RKO (cell line): ENCODE measurements at regions not wholly inside any gene's neighbourhood (a gene's known extent, or its start where the extent isn't known, plus 50 kb on each side); places are given as distances from the start of the nearest gene placed in this dataset.

Experiments
- DNase-seq: peaks from one replicate; pipeline ENCODE4 v3.0.0-alpha.2; 2016; ENCODE audit warnings: low spot score

DNA sequence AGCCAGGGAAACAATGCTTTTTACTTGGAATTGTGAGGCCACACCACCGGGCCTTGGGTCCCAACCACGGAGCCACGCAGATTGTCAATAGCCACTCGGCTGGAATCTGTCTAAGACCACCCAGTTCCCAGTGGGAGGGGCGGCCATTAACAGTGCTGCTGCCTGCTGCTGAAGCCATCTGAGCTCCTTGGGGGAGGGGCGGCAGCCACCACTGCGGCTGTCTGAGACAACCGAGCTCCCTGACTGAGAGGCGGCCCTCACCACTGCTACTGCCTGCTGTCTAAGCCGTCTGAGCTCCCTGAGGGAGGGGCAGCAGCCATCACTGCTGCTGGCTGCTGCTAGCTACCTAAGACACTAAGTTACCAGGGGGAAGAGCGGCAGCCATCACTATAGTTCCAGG is 64.3 kb downstream of the DMRTA2 start:
- DNase-seq = no peak

DNA sequence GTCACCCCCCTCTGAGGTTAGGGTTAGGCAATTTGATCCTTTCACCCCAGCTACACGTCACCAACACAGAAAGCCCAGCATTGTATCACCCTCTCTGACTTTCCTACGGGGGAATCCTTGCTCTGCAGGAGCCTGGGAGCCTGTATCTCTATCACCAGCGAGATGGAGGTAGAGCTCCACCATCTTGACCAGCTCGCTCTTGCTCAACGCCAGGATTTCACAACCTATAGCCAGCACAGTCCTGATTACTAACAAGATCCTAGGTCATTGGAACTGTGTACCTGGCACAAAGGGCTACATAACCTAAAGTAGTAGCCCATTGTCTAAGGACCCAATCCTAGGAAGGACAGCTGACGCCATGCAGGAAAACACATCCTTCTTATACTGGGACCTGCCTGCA is 66.1 kb downstream of the DMRTA2 start:
- DNase-seq = no peak

DNA sequence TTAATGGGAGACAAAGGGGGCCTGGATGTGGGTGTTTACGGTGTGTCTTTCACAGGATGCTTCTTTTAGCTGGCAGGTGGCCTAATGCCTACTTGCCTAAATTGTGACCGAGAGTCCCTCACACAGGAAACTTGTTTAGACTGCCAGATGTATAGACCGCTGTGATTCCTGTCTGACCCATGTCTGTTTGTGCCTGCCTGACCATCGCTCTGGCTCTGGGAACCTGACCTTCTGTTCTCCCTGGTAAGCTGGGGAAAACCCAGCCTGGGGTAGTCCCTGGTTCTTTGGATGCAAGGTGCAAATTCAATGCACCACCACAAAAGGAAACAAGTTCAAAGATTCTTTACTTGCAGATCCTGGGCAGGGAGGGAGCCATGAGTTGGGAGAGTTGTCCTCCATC is 68.4 kb downstream of the DMRTA2 start:
- DNase-seq = no peak

DNA sequence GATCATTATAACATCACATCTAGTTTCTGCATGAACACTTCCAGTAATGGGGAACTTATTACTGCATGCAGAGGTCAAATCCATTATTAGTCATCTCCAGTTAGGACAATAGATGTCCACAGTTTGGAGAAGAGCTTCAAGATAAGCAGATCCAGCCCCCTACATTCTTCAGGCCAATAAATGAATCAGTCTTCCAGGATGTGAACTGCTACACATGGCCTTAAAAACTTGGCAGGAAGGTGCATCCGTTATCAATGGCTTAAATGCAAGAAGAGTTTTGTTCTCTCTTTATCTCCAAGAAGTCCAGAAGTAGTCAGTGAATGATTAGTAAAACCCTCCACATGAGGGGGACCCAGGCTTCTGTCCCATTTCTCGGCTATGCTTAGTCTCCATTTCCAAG is 70.8 kb downstream of the DMRTA2 start:
- no peak for DNase-seq

DNA sequence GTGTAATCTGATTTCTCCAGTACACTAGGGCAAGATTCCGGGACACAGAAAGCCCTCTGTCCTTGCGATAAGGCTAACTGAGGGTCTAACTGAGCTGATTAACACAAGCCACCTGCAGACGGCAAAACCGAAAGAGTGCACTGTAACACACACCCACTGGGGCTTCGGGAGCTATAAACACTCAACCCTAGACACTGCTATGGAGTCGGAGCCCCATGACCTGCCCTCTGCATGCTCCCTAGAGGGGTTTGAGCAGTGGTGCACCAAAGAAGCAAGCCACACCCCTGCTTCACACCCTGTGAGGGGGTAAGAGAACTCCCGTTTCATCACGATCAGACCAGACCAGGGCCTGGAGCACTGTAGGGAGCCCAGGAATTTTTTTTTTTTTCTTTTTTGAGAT is 72.4 kb downstream of the DMRTA2 start:
- no peak for DNase-seq

DNA sequence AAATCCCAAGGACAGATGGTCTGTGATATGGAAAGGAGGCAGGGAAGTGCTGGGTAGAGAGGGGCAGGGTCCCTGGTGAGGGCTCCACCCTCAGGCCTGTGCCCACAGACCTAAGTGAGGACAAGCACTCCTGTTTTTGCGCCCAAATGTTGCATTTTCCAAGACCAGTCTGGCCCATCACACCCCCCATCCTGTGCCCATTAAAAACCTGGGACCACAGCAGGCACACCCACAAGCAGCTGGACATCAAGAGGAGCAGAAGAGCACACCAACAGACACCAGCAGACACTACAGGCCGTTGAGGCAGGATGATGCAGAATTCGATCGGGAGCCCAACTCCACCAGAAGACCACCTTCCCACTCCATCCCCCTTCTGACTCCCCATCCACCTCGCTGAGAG is 72.8 kb downstream of the DMRTA2 start:
- no peak for DNase-seq

DNA sequence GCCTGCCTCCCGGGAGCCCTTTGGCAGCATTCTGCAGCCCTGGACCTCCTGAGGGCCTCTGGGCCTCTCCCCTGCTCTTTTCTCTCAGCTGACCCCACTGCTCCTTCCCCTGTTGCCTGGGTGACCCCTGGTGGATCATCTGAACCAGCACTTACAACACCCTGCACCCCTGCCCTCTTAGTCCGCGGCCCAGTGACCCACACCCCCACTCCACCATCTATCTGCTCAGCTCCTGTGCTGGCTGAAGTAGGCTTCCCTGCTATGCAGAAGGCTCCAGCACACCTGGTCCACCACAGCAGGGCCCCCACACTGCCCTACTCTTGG is 74.0 kb downstream of the DMRTA2 start:
- no peak for DNase-seq

DNA sequence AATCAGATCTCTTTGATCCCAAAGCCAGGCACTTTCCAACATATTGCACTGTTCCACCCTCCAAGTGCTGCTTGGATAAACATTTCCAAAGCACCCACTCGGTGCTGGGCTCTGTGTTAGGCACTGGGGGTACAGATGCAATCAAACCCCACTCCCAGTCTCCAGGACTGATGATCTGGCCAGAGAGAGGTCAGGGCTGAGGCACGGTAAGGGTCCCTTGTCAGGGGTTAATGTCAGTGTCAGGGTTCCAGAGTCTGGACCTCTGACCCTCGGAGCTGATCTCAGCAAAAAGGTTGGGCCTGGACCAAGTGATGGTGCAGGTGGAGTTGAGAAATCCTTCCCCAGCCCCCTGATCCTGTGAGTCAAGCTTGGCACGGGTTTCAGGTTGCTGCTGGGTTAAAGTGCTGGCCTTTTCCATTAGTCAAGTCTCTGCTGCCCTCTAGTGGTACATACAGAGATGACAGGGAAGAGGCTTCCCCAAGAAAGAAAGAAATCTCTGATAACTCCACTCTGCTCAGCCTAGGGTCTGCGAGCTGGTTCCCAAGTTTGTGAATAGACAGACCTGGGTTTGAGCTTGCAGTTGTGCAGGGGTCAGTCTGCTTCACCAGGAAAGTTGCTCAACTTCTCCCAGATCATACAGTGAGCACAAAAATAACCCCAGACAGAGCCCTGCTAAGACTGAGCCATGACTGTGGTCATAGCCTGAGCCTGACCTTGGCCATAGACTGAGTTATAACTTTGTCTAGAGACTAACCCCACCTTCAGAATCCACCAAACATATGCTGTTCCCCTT is 74.6 kb downstream of the DMRTA2 start:
- peak; percentile 71 for DNase-seq

DNA sequence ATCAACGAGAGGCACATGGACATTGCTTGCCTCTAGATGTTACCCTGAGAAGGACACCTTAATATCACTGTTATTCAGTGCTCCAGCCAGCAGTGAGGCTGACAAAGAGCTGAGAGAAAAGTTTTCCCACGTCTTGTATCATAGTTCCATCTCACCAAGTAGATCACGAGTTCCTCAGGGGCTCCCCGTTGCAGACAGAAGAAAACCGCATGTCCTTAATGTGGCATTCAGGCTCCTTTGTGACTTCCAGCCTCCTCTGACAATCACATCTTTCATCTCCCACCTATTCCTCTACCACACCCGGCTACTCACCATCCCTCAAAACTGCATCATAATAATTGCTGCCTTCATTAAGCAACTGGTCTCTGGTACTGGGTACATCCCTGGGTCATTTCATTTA is 75.3 kb downstream of the DMRTA2 start:
- no peak for DNase-seq

DNA sequence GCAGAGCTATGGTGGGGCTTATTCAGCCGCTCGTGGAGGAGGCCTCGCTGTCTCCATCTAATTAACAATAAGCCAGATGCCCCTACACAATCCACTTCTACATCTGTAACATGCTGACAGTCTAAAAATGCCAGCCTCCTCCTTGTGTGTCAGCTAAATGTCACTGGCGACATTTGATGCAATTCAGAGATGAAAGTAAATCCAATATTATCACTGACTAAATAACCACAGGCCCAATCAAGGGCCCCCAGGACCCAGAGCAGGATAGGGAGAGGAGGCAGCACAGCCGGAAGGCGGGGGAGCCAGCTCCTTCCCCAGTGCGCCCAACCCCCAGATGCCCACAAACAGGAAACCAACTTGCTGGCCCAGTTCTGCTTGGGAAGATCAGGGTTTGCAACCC is 76.6 kb downstream of the DMRTA2 start:
- no peak for DNase-seq

DNA sequence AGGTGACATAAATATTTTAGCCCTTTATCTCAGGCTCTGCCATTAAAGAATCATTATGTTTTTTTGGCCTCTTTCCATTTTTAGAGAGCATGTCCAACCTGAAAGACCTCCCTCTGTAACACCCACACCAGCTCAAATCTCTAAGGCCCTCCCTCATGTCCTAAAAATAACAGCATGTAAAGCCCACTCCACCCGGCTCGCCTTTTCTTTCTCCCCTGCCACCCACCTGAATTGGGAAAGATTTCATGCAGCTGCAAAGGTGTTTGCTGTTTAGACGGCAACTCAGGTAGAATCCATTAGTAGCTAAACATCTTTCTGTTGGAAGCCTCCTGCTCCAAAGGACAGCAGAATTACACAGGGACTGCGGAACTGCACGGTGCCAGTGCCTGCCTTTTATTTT is 79.9 kb downstream of the DMRTA2 start:
- no peak for DNase-seq

DNA sequence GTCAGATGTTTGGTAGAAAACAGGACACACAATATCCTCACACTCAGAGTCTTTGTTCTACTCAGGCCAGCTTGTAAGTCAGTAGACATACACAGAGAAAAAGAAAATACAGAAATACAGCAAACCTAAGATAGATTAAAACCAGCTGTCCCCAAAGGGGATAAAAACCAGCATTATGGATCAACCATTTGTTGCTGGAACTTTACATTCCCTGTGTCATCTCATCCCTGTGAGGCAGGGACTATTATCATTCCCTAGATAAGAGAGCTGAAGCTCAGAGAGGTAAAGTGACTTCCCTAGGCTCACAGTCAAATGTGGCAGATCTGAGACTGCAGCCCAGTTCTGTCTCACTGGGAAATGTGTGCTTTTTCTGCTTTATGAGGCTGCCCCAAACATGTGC is 80.7 kb downstream of the DMRTA2 start:
- DNase-seq = no peak

DNA sequence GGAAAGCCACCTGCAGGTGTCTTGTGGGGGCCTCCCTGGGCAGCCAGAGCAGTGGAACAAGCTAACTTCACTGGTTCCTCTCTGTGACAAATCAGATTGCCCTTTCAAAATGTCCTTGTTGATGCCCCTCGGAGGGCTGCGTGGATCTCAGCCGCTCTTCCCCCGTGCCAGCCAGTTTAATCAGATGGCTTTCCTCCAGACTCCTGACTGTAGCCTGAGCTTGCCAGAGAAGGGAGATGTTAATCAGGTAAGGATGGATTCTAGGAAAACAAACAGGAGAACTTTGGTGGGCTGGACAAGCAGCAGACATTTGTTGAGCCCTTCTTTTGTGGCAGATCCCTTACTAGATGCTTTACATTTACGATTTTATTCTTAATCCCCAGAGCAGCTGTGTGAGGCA is 88.2 kb downstream of the DMRTA2 start:
- DNase-seq = no peak

DNA sequence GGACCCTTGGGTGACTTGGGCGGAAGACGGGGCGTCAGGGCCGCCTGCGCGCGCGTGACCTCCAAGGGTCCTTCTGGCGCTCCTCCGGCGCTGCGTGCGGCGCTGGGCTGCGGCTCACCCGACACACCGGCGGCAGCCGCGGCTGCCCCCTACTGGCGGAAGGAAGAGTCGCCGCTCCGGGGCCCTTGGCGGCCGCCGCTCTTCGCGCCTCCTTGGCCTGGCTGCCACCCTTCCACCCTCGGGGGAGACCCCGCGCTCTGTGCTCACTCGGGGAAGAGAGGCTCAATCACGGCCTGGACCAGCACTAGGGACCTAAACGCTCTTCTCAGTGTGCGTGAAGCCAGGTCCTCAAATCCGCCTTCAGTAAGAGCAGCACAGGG is 89.7 kb downstream of the DMRTA2 start:
- no peak for DNase-seq

DNA sequence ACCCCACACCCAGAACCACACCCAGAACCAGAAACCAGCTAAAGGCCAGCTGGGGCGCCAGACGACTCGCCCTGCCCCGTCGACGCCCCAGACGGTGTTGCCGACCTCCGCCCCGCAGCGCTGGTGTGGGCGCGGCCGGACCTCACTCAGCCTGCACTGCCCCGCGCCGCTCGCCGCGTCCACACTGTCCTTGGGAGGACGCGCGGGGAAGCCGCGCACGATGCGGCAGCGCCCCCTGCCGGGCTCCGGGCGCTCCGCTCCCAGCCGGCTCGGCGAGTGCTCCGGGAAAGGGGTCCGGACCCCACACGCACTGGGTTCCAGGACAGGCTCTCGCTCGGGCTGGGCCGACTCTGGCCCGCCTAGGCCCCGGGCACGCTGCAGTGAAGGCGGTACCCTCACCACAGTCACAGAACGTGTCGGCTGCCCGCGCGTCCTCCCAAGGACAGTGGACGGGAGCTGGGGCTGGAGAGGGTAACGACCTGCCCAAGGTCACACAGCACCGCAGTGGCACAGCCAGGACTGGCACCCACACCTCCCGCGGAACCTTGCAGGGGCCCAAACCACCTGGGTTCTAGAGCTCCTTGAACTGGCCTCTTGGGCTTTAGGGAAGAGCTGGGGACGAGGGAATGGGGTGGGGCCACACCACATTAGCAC is 90.2 kb downstream of the DMRTA2 start:
- no peak for DNase-seq

DNA sequence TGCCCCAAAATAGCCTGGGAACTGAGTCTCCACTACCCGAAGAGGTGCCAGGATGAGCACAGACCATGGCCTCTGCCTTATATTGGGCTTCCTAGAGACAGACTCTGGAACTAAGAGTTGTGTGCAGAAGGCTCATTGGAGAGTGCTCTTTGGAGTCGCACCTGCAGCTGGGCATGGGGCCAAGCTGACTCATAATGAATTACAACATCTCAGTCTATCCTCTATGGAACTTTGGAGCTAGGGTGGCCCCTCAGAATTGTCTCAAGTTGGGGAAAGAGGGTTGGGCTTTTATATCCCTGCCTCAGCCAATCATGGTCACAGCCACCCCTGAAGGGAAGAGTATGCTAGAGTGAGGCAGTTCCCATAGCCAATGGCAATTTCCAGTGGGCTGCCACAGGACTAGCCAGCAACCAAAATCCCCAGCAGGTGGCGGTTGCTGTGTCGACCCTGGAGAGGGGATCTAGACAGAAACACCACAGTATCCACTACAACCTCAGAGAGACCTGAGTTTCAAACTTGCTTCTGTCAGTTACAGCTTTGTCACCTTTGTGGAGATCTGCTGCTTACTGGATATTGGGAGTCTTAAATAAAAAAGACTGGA is 93.8 kb downstream of the DMRTA2 start:
- DNase-seq = peak; percentile 3

DNA sequence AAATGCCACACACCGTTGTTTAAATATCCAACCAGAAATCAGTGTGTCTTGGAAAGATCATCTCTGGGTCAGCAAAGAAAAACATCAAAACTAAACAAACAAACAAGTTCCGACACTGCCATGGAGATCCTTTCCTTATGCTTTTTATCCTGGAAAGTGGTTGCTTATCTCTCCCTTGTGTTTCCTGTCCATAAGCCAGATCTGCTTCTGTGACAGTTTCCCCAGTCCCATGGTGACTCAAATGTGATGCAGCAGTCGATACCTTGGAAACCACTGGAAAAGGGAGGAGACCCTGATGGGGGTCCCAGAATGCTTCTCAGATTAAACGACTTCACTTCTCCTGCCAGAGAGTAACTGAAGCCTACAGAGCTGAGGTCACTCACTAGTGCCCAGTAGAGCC is 94.7 kb downstream of the DMRTA2 start:
- no peak for DNase-seq

DNA sequence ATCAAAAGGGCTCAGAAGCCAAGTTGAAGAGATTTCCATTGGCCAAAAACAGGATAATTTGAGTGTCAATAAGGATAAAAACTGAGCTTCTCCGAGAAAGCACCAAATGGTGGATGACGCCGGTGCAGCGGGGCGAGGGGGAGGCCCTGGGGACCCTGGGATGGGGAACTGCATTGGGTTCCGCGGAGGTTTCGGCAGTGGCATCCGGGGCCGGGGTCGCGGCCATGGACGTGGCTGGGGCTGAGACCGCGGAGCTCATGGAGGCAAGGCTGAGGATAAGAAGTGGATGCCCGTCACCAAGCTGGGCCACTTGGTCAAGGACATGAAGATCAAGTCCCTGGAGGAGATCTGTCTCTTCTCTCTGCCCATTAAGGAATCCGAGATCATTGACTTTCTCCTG is 97.2 kb downstream of the DMRTA2 start:
- DNase-seq = no peak

DNA sequence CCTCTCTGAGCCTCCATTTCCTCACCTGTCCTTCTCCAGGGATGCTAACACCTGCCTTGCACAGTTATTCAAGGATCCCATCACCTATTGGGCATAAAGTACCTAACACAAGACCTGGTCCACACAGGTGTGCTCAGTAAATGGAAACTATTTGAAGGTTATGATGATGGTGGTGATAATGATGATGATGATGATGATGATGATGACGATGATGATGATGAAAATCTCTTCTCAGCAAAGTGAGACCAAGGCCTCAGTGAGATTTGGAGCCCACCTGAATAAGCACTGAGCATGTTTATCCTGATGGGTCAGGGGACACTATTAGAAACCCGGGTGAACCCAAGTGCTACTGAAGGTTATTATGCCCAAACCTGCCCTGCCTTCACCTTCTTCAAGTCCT is 100.7 kb downstream of the DMRTA2 start:
- DNase-seq = no peak

DNA sequence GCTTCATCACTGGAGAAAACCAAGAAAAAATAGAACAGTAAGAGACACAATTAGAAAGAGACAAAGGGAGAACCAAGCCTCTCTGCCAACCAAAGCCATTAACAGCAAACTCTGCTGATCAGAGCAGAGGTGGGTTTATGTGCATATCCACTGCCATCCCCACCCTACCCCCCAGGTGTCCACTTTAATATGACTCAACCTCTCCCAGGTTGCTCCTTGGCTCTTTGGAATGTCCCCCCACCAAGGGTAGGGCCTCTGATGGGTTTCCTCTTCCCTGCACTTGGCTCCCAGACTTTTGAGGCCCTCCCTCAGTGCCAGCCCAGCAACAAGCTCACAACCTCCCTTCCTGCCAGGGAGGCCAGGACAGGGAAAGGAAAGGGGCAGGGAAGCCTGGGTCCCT is 104.8 kb downstream of the DMRTA2 start:
- DNase-seq = no peak

DNA sequence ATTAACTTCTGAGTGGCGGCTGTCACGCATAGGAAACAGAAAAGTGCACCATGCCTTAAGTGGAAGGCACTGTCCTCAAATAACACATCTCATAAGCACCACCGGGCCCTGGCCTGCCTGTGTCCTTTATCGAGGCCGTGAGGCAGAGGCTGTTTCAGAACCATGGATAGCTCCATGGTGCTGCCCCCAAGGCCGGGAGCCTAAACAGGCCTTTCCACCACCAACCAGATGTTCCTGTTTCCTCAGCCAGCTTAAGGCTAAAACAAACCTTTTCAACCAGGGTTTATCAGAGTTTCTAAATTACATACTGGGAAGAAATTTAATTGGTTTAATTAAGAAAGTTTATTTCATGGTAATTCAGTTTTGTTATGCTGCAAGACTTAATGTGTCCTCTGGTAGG is 114.4 kb downstream of the DMRTA2 start:
- DNase-seq = peak; percentile 60

DNA sequence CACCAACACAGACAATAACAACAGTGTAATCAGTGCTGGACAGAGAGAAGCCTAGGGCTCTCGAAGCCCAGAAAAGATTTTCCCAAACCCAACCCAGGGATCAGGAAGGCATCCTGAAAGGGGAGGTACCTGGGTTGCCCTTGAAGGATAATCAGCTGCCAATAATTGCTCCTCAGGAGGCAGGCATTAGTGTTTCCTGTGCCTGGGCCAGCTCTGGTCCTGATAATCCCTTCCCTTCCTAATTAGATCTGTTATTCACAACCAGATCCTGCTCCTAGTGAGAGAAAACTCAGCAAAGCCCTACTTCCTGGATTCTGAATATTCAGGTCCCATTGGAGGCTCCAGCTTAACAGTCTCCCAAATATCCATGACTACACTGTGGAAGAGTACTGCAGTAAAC is 117.4 kb downstream of the DMRTA2 start:
- DNase-seq = no peak

DNA sequence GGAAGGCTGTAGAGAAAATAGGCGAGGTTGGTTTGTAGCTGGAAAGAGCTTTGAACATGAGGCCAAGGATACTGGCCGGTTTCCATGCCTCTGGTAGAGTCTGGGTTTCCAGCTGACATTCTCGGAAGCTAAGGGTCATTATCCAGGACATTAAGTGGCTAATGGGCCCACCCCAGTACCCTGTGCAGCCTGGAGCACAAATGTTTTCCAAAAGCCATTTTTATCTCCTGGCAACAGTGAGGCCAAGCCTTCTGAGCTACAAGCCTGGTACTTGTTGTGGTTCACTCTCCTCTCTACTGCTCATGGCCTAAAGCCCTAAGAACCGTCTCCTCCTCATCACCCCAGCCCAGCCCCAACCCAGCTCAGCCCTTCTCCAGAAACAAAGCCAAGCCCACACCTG is 122.9 kb downstream of the DMRTA2 start:
- DNase-seq = no peak

DNA sequence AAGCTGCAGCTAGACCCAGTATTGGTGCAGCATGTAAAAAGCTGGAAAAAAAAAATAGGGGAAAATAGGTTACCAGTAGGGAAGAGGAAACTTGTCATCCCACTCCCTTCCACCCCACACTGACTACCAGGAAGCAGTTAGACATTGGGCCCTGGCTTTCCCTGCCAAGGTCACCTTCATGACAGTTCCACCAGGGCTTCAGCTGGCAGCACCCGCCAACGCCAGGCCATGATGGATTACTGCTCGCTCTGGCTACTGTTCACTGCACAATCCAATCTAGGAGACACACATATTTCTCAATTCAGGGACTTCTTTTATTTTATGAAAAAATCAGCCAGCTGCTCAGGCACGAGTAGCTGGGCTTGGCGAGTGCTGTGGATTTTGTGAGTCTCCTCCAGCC is 127.7 kb downstream of the DMRTA2 start:
- no peak for DNase-seq
